Stimulated activated naive CD4-positive, alpha-beta T cell (primary cell): ENCODE measurements at regions not wholly inside any gene's neighbourhood (a gene's known extent, or its start where the extent isn't known, plus 50 kb on each side); places are given as distances from the start of the nearest gene placed in this dataset.

Experiments
- DNase-seq, 6 experiments: peaks; one replicate each; lab custom pipeline; 2025; lab: John Stamatoyannopoulos, UW

GRCh38 chr13:39970177-39970846 is 314.9 kb downstream of the COG6 start:
- no peak for DNase-seq

- no peak for DNase-seq
Observed at GRCh38 chr13:39971526-39971925, 316.1 kb downstream of the COG6 start.

- no peak for DNase-seq
Observed at GRCh38 chr13:39976481-39976880, 321.0 kb downstream of the COG6 start.

GRCh38 chr13:39981056-39981455 is 325.6 kb downstream of the COG6 start:
- no peak for DNase-seq

- no peak for DNase-seq
Observed at GRCh38 chr13:39982745-39983144, 327.3 kb downstream of the COG6 start.

GRCh38 chr13:39985071-39985470 is 329.6 kb downstream of the COG6 start:
- no peak for DNase-seq

GRCh38 chr13:39988351-39988750 is 332.9 kb downstream of the COG6 start:
- DNase-seq: no peak

- peak in 3 of 6 experiments; percentile 43 to 67 (median 63) for DNase-seq
Observed at GRCh38 chr13:39998166-39998565, 342.7 kb downstream of the COG6 start.

- DNase-seq: no peak
Observed at GRCh38 chr13:40002016-40002415, 346.6 kb downstream of the COG6 start.

- DNase-seq: no peak
Observed at GRCh38 chr13:40013554-40013953, 358.1 kb downstream of the COG6 start.

- no peak for DNase-seq
Observed at GRCh38 chr13:40016953-40017660, 361.6 kb downstream of the COG6 start.

- no peak for DNase-seq
Observed at GRCh38 chr13:40017662-40018262, 362.3 kb downstream of the COG6 start.

GRCh38 chr13:40023595-40024203 is 368.2 kb downstream of the COG6 start:
- DNase-seq: no peak

- no peak for DNase-seq
Observed at GRCh38 chr13:40024204-40024966, 368.9 kb downstream of the COG6 start.

- DNase-seq: no peak
Observed at GRCh38 chr13:40024967-40025714, 369.7 kb downstream of the COG6 start.

GRCh38 chr13:40026174-40026585 is 370.7 kb downstream of the COG6 start:
- DNase-seq: peak in 3 of 6 experiments; percentile 6 to 34 (median 32)

- DNase-seq: no peak
Observed at GRCh38 chr13:40026741-40027140, 371.3 kb downstream of the COG6 start.

GRCh38 chr13:40028446-40028845 is 373.0 kb downstream of the COG6 start:
- DNase-seq: no peak

- DNase-seq: no peak
Observed at GRCh38 chr13:40031031-40031430, 375.6 kb downstream of the COG6 start.

GRCh38 chr13:40039061-40039460 is 383.6 kb downstream of the COG6 start:
- no peak for DNase-seq

- no peak for DNase-seq
Observed at GRCh38 chr13:40042991-40043390, 387.5 kb downstream of the COG6 start.
